Chondrocyte (in vitro differentiated cells): ENCODE measurements at regions not wholly inside any gene's neighbourhood (a gene's known extent, or its start where the extent isn't known, plus 50 kb on each side); places are given as distances from the start of the nearest gene placed in this dataset.

ENCODE experiments used
- DNase-seq: peaks from one replicate; pipeline ENCODE4 v3.0.0; 2021; ENCODE audit warnings: mixed read lengths, low spot score
- H3K27ac Mint-ChIP-seq: one replicate; pipeline ENCODE4 v1.8.0; 2021; ENCODE audit warnings: mild to moderate bottlenecking, moderate library complexity, mixed read lengths; ENCODE audit not compliant: unreplicated experiment
- H3K27me3 Mint-ChIP-seq: 2 replicates; pipeline ENCODE4 v1.8.0; 2021; ENCODE audit warnings: low read depth, mixed read lengths
- H3K36me3 Mint-ChIP-seq: 2 replicates; pipeline ENCODE4 v1.8.0; 2021; ENCODE audit warnings: low read depth, mixed read lengths
- H3K4me1 Mint-ChIP-seq: 2 replicates; pipeline ENCODE4 v1.8.0; 2021; ENCODE audit warnings: low read depth, mild to moderate bottlenecking, mixed read lengths
- H3K4me3 Mint-ChIP-seq: one replicate; pipeline ENCODE4 v1.8.0; 2021; ENCODE audit warnings: mild to moderate bottlenecking, moderate library complexity, mixed read lengths; ENCODE audit not compliant: unreplicated experiment
- H3K9me3 Mint-ChIP-seq: 2 replicates; pipeline ENCODE4 v1.8.0; 2021; ENCODE audit warnings: low read depth, mixed read lengths
- CTCF ChIP-seq: fragments of 200-600 bp; sonication (generic); IDR thresholded peaks from 2 replicates; pipeline ENCODE4 v1.5.0; 2021; ENCODE audit warnings: antibody characterized with exemption, mild to moderate bottlenecking, moderate library complexity

- Mint-ChIP-seq H3K4me1 (peaks cover 31% of the 10 kb centered on the region), H3K4me3 (no peak overlapping the region), H3K27ac (no peak overlapping the region), H3K36me3 (no peaks in the 10 kb centered on the region), H3K27me3 (no peaks in the 10 kb centered on the region), H3K9me3 (no peaks in the 10 kb centered on the region)
- TF ChIP-seq CTCF: no peak
- no peak for DNase-seq
These were observed 153.7 kb upstream of the MSX2 start for GRCh38 chr5:174570662-174571061.

GRCh38 chr5:174571662-174572397 lies 152.6 kb upstream of the MSX2 start:
- no peak for DNase-seq
- no peaks in the 10 kb centered on the region for H3K9me3 Mint-ChIP-seq
- H3K27ac Mint-ChIP-seq: peak overlapping the region; percentile 10
- H3K4me1 Mint-ChIP-seq: peaks cover 31% of the 10 kb centered on the region
- H3K4me3 Mint-ChIP-seq: no peak overlapping the region
- H3K36me3 Mint-ChIP-seq: no peaks in the 10 kb centered on the region
- H3K27me3 Mint-ChIP-seq: no peaks in the 10 kb centered on the region
- TF ChIP-seq CTCF: peak; percentile 79

GRCh38 chr5:174572591-174572990 lies 151.8 kb upstream of the MSX2 start:
- DNase-seq: no peak
- Mint-ChIP-seq H3K4me1 (peaks cover 31% of the 10 kb centered on the region), H3K4me3 (no peak overlapping the region), H3K27ac (no peak overlapping the region), H3K36me3 (no peaks in the 10 kb centered on the region), H3K27me3 (no peaks in the 10 kb centered on the region), H3K9me3 (no peaks in the 10 kb centered on the region)
- TF ChIP-seq CTCF: no peak

GRCh38 chr5:174573221-174573994 lies 151.0 kb upstream of the MSX2 start:
- no peaks in the 10 kb centered on the region for H3K27me3 Mint-ChIP-seq
- peaks cover 31% of the 10 kb centered on the region for H3K4me1 Mint-ChIP-seq
- DNase-seq: no peak
- H3K36me3 Mint-ChIP-seq: no peaks in the 10 kb centered on the region
- TF ChIP-seq CTCF: no peak
- H3K4me3 Mint-ChIP-seq: no peak overlapping the region
- no peaks in the 10 kb centered on the region for H3K9me3 Mint-ChIP-seq
- H3K27ac Mint-ChIP-seq: no peak overlapping the region

- H3K27me3 Mint-ChIP-seq: peaks cover 1% of the 10 kb centered on the region
- H3K4me3 Mint-ChIP-seq: no peak overlapping the region
- no peak for TF ChIP-seq CTCF
- no peak for DNase-seq
- peaks cover 24% of the 10 kb centered on the region for H3K4me1 Mint-ChIP-seq
- no peaks in the 10 kb centered on the region for H3K36me3 Mint-ChIP-seq
- H3K27ac Mint-ChIP-seq: no peak overlapping the region
- no peaks in the 10 kb centered on the region for H3K9me3 Mint-ChIP-seq
These were observed 149.3 kb upstream of the MSX2 start for GRCh38 chr5:174575043-174575442.
